HG02623 (cell line): ENCODE measurements at regions not wholly inside any gene's neighbourhood (a gene's known extent, or its start where the extent isn't known, plus 50 kb on each side); places are given as distances from the start of the nearest gene placed in this dataset.
"Not testable (repeated sequence)": the region's sequence is repeated elsewhere in the genome, so short reads cannot be mapped to it uniquely, and the experiment has no call there.

ENCODE experiments used
- ATAC-seq: cut with Tn5 transposase; IDR thresholded peaks from one replicate; pipeline ENCODE4 v1.9.1; 2021; ENCODE audit warnings: moderate library complexity; ENCODE audit not compliant: unreplicated experiment

GRCh38 chr1:146292940-146293936 is 64.4 kb upstream of the NOTCH2NLA start:
- not testable (repeated sequence) for ATAC-seq

- ATAC-seq = not testable (repeated sequence)
Measured at GRCh38 chr1:146292424-146292823, 63.6 kb upstream of the NOTCH2NLA start.

- ATAC-seq = not testable (repeated sequence)
Measured at GRCh38 chr1:146287881-146288280, 59.1 kb upstream of the NOTCH2NLA start.

GRCh38 chr1:146284760-146285159 is 55.9 kb upstream of the NOTCH2NLA start:
- peak; percentile 37 for ATAC-seq

GRCh38 chr1:146283527-146283880 is 54.7 kb upstream of the NOTCH2NLA start:
- peak; percentile 41 for ATAC-seq

- ATAC-seq = peak; percentile 51
Measured at GRCh38 chr1:146282807-146283526, 54.1 kb upstream of the NOTCH2NLA start.

GRCh38 chr1:146281522-146281921 is 52.7 kb upstream of the NOTCH2NLA start:
- not testable (repeated sequence) for ATAC-seq

GRCh38 chr1:146278758-146279157 is 49.9 kb upstream of the NOTCH2NLA start:
- not testable (repeated sequence) for ATAC-seq
